HFFc6 (cell line): ENCODE measurements at regions not wholly inside any gene's neighbourhood (a gene's known extent, or its start where the extent isn't known, plus 50 kb on each side); places are given as distances from the start of the nearest gene placed in this dataset.

Source experiments
- DNase-seq: peaks from one replicate; pipeline ENCODE4 v3.0.0-alpha.2; 2018
- H3K27ac Mint-ChIP-seq: 2 replicates; pipeline ENCODE4 v1.8.0; 2020; ENCODE audit warnings: mild to moderate bottlenecking, mixed read lengths
- H3K27me3 Mint-ChIP-seq: 2 replicates; pipeline ENCODE4 v1.8.0; 2021; ENCODE audit warnings: mild to moderate bottlenecking, moderate library complexity, mixed read lengths; ENCODE audit not compliant: insufficient read depth
- H3K36me3 Mint-ChIP-seq: 2 replicates; pipeline ENCODE4 v1.8.0; 2021; ENCODE audit warnings: low read depth, mixed read lengths
- H3K4me1 Mint-ChIP-seq: 2 replicates; pipeline ENCODE4 v1.8.0; 2020; ENCODE audit warnings: low read depth, mixed read lengths
- H3K4me3 Mint-ChIP-seq: 2 replicates; pipeline ENCODE4 v1.8.0; 2020; ENCODE audit warnings: mild to moderate bottlenecking, moderate library complexity, mixed read lengths
- H3K9me3 Mint-ChIP-seq: 2 replicates; pipeline ENCODE4 v1.8.0; 2020; ENCODE audit warnings: mild to moderate bottlenecking, mixed read lengths
- TF ChIP-seq, protein P1 (sequence below): fragments of 200-600 bp; sonication (generic); IDR thresholded peaks from 2 replicates; pipeline ENCODE4 v1.5.0; 2021; ENCODE audit warnings: antibody characterized with exemption, mild to moderate bottlenecking

- H3K27me3 Mint-ChIP-seq = peaks cover 30% of the 10 kb centered on the region
- no peak for DNase-seq
- H3K27ac Mint-ChIP-seq = no peak overlapping the region
- TF ChIP-seq, protein P1, sequence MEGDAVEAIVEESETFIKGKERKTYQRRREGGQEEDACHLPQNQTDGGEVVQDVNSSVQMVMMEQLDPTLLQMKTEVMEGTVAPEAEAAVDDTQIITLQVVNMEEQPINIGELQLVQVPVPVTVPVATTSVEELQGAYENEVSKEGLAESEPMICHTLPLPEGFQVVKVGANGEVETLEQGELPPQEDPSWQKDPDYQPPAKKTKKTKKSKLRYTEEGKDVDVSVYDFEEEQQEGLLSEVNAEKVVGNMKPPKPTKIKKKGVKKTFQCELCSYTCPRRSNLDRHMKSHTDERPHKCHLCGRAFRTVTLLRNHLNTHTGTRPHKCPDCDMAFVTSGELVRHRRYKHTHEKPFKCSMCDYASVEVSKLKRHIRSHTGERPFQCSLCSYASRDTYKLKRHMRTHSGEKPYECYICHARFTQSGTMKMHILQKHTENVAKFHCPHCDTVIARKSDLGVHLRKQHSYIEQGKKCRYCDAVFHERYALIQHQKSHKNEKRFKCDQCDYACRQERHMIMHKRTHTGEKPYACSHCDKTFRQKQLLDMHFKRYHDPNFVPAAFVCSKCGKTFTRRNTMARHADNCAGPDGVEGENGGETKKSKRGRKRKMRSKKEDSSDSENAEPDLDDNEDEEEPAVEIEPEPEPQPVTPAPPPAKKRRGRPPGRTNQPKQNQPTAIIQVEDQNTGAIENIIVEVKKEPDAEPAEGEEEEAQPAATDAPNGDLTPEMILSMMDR = no peak
- H3K4me3 Mint-ChIP-seq = no peak overlapping the region
- no peaks in the 10 kb centered on the region for H3K4me1 Mint-ChIP-seq
- H3K9me3 Mint-ChIP-seq = no peaks in the 10 kb centered on the region
- H3K36me3 Mint-ChIP-seq = no peaks in the 10 kb centered on the region
These were observed 327.2 kb downstream of the ZSWIM6 start for GRCh38 chr5:61659221-61659696.

DNA sequence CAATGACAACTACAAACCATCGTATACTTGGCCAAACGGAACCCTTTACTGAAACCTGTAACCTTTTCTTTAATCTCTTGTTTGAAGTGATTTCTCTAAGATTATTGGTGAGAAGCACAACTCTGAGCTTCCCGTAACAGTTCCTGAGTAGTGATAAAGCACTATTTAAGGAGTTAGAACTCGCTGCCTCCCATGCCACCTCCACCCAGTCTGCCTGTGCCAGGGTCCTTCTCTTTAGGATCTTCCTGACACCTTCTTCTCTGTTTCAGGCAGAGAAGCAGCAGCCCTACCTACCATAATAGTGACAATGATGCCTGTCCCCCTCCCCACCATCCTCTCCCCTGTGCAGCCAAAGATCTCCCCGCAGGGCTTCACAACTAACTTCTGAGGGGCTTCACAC, 330.6 kb downstream of the ZSWIM6 start:
- no peak for DNase-seq
- Mint-ChIP-seq H3K36me3 (no peaks in the 10 kb centered on the region), H3K4me1 (peaks cover 8% of the 10 kb centered on the region), H3K27ac (no peak overlapping the region), H3K9me3 (no peaks in the 10 kb centered on the region), H3K4me3 (no peak overlapping the region), H3K27me3 (peaks cover 24% of the 10 kb centered on the region)
- TF ChIP-seq, protein P1 = no peak

- H3K4me3 Mint-ChIP-seq = peak overlapping the region; percentile 79
- TF ChIP-seq, protein P1 = no peak
- H3K4me1 Mint-ChIP-seq = peaks cover 8% of the 10 kb centered on the region
- no peaks in the 10 kb centered on the region for H3K9me3 Mint-ChIP-seq
- H3K36me3 Mint-ChIP-seq = no peaks in the 10 kb centered on the region
- H3K27ac Mint-ChIP-seq = no peak overlapping the region
- no peak for DNase-seq
- peaks cover 33% of the 10 kb centered on the region for H3K27me3 Mint-ChIP-seq
These were observed 334.1 kb downstream of the ZSWIM6 start for GRCh38 chr5:61666064-61666621.

GRCh38 chr5:61667525-61668218, 335.6 kb downstream of the ZSWIM6 start:
- Mint-ChIP-seq H3K27ac (no peak overlapping the region), H3K4me3 (no peak overlapping the region), H3K9me3 (no peaks in the 10 kb centered on the region), H3K4me1 (peaks cover 12% of the 10 kb centered on the region), H3K36me3 (no peaks in the 10 kb centered on the region), H3K27me3 (peaks cover 25% of the 10 kb centered on the region)
- TF ChIP-seq, protein P1 = no peak
- no peak for DNase-seq

GRCh38 chr5:61669531-61669930, 337.5 kb downstream of the ZSWIM6 start:
- Mint-ChIP-seq H3K27ac (no peak overlapping the region), H3K36me3 (no peaks in the 10 kb centered on the region), H3K9me3 (no peaks in the 10 kb centered on the region), H3K4me1 (peaks cover 18% of the 10 kb centered on the region), H3K27me3 (peaks cover 18% of the 10 kb centered on the region), H3K4me3 (no peak overlapping the region)
- no peak for DNase-seq
- TF ChIP-seq, protein P1 = no peak
